AG10803 (cell line): ENCODE measurements at regions not wholly inside any gene's neighbourhood (a gene's known extent, or its start where the extent isn't known, plus 50 kb on each side); places are given as distances from the start of the nearest gene placed in this dataset.

Source experiments
- DNase-seq: peaks from one replicate; pipeline ENCODE4 v3.0.0; 2010; ENCODE audit warnings: low read depth
- H3K4me3 ChIP-seq: 2 replicates; pipeline ENCODE4 v1.5.1; 2011; ENCODE audit warnings: mild to moderate bottlenecking, low read length, control low read depth
- CTCF ChIP-seq: conservative IDR thresholded peaks from 2 replicates; pipeline ENCODE4 v1.5.1; 2011; ENCODE audit warnings: mild to moderate bottlenecking, low read length, control low read depth, inconsistent platforms

DNA sequence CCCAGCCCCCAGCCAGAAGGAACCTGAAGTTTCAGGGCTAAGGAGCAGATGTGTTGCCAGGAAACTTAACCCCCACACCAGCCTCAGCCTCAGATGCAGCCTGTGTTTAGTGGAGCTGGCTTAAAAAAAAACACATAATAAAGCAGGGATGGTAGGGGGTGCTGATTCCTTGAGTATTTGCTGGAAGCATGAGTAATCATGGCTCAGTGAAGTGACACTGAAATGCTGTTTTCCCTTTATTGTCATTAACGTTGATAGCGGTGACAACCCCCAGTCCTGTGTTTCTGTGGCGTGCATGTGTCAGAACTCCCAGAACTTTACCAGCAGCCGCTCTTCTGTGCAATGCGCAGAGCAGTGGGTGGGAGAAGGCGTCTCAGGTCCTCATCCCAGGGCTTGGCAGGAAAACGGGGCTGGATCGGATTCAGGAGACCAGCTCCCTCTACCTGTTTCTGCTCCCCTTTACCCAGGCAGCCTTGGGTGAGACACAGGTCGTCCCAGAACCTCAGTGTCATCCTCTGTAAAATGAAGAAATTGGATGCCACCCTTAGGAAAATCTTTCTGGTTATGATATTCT is 1282.1 kb downstream of the TBC1D22A start:
- no peak for TF ChIP-seq CTCF
- H3K4me3 ChIP-seq, result no peak overlapping the region
- DNase-seq, result no peak

- TF ChIP-seq CTCF, result no peak
- no peak for DNase-seq
- no peak overlapping the region for H3K4me3 ChIP-seq
Measured at GRCh38 chr22:48043581-48043980, 1281.1 kb downstream of the TBC1D22A start.

GRCh38 chr22:48042621-48043395 is 1280.4 kb downstream of the TBC1D22A start:
- no peak overlapping the region for H3K4me3 ChIP-seq
- DNase-seq, result no peak
- no peak for TF ChIP-seq CTCF

GRCh38 chr22:48039326-48039725 is 1276.9 kb downstream of the TBC1D22A start:
- TF ChIP-seq CTCF, result no peak
- no peak overlapping the region for H3K4me3 ChIP-seq

GRCh38 chr22:48037618-48038017 is 1275.2 kb downstream of the TBC1D22A start:
- no peak for DNase-seq
- TF ChIP-seq CTCF, result no peak
- H3K4me3 ChIP-seq, result no peak overlapping the region

More at GRCh38 chr22:48039326-48039725, 1276.9 kb downstream of the TBC1D22A start:
- no peak for DNase-seq

DNA sequence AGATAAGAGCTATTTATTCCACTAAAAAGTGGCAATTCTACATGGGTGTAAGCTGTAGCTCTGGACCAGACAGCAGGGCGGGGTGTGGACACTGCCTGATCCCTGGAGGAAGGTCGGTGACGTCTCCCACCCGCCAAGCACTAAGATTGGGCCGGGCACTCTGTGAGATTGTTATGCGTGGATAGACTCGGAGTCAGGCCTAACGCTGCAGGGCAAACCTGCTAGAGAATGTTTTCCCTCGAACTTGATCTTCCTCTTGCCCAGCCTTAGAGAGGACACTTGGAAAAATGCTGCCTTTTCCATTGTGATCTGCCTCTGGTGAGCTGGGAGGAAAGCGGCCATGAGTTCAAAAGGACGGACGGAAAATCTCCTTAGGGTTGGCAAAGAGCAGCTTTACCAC is 1273.4 kb downstream of the TBC1D22A start:
- no peak for TF ChIP-seq CTCF
- no peak overlapping the region for H3K4me3 ChIP-seq
- no peak for DNase-seq

GRCh38 chr22:48031589-48031988 is 1269.1 kb downstream of the TBC1D22A start:
- no peak for TF ChIP-seq CTCF
- no peak overlapping the region for H3K4me3 ChIP-seq
- no peak for DNase-seq
